ENCODE measurements at regions not wholly inside any gene's neighbourhood (a gene's known extent, or its start where the extent isn't known, plus 50 kb on each side); places are given as distances from the start of the nearest gene placed in this dataset.

DNA sequence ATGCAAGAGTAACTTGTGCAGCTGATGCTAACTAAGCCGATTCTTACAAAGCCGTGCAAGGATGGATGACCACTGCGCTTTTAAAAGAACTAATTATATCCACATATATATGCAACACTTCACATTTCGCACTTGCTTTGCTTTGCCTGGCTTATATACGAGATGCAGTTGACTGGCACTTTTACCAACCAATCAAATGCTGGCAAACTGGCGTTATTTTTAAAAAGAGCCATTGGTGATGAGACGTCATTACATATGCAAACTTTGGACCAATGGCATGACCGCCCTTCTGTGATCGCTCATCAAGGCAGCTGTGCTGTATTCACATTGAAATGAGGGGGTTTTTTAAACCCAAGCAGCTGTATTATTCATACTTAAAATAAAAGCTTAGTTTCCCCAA lies 1147.7 kb upstream of the WWC1 start:
- DNase-seq (ENCODE audit: low spot score), result no peak

DNA sequence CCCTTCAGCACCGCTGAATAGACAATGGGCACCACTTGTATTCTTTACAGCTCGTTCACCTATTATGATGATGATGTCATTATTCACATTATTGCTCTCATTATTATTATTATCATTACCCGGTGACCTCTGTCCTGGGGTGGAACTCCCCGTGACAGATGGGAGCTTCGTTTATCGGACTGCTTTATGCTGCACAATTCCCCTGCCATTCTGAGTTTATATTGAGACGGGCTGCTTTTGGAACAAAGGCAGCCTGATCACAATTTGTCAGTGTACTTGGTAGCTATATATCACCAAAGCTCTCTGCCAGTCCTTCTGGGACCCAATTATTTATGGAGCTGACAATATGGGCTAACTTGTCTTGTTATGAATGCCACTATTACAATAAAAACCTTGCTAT lies 1145.6 kb upstream of the WWC1 start:
- DNase-seq (ENCODE audit: low spot score), result no peak

DNA sequence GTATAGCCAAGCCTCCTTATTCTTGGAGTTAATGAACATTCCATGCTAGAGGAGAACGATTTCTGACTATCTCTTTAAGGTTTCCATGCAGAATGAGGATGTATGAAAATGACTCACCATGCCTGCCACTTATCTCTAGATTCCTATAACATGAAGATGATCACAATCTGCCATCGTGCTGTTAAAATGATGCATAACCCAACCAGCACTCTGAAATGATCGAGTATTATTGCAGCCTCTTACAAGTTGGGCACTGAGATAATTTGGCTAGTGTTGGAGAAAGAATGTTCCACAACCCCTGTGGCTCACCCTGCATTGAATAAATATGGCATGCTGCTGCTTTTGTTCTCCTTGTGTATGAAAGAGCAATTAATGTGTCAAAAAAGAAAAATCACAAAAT lies 1143.6 kb upstream of the WWC1 start:
- no peak for DNase-seq (ENCODE audit: low spot score)

DNA sequence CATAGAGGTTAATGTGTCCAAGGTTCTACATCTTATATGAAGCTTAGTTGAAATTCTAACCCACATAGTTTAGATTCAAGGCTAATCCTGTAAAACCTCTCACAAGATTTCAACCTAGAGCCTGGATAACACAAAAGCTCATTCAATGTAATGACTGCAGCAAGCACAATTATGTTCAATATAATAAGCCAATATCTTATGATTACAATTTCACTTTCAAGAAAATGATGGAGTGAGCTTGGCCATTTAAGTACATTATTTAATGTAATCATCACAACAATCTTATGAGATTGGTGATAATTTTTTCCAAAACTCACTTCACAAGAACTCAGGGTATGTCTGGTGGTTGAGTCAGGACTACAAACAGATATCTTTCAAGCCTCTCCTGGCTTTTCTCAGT lies 1140.8 kb upstream of the WWC1 start:
- DNase-seq (ENCODE audit: low spot score), result no peak

DNA sequence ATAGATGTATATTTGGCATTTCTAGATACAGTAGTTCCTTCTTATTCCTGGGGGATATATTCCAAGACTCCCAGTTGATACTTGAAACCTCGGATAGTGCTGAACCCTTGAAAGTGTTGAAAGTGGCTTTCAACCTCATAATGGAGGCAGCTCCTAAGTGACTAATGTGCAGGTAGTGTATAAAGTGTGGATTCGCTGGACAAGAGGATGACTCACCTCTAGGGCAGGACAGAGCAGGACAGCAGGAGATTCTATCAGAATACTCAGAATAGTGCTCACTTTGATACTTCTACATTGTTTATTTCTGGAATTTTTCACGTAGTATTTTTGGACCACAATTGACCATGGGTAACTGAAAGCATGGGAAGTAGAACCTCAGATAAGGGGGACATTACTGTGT lies 1138.9 kb upstream of the WWC1 start:
- no peak for DNase-seq (ENCODE audit: low spot score)

DNA sequence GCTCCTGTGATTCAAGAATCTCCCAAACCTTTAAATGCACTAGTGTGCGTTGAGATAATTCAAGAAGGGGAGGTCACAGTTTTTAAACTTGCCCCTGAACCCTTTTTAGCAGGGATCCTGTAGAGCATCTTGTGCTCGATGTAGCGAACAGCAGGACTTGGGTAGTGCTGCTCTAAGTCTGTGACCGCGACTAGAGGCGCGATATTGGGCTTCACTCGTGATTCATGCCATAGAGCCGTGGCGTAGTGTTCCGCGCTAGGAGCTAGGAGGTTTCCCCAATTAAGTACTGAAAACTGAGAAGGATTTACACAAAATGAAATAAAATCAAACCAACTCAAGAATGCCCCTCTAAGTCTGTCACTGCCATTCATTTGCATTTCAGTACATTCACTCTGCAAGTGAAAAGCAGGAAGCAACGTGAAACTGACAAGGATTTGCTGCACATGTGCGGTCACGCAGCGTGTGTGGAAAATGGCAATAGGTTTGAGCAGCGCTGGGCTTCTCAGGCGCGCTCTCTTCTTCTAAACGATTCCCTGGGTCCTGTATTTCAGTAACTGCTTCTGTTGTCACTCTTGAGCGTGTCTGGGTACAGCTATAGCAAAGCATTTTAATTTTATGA lies 1135.9 kb upstream of the WWC1 start:
- no peak for DNase-seq (ENCODE audit: low spot score)

DNA sequence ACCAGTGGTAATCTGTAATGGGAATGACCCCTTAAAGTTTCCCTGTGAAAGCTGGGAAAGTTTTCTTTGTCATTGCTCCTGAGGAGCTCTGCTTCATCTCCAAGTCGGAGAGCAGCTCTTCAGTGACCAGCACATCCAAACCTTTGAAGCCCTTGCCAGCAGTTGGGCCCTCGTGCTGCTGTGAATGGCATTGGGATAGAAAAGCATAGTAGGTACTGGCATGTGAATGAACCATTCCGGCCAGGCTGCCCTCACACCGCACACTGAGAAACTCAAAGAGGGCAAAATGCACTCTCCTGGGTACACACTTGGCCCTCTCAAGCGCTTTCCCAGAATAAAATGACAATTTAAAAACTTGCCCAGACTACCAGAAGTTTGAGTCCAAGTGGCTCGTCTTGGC lies 1135.0 kb upstream of the WWC1 start:
- DNase-seq (ENCODE audit: low spot score), result no peak

DNA sequence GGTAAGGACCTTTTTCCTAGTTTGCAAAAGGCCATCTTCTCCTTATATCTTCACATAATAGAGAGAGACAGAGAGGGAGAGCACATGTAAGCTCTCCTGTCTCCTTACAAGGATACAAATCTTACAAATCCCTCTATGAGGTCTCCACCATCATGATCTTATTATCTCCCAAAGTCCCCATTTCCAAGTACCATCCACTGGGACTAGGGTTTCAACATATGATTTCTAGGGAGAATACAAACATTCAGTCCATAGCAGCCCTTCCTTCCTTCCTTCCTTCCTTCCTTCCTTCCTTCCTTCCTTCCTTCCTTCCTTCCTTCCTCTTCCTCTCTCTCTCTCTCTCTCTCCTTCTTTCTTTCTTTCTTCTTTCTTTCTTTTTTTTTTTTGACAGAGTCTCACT lies 1132.9 kb upstream of the WWC1 start:
- no peak for DNase-seq (ENCODE audit: low spot score)

DNA sequence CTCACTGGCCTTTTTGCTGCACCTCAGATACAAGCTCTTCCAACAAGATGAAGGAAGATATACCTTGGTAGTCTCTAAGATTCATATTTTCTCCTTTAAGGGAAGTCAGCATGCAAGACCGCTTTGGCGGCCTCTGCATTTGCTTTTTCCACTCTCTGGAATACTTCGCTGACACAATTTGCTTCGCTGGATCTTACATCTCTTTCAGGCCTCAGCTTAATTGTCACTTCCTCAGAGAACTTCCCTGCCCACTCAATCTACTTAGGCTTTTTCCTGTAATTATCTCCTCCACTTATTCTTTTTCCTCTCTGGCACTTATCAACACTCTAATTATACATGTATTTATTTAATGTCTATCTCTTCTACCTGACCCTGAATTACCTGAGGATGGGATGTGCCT lies 1131.1 kb upstream of the WWC1 start:
- DNase-seq (ENCODE audit: low spot score), result no peak

DNA sequence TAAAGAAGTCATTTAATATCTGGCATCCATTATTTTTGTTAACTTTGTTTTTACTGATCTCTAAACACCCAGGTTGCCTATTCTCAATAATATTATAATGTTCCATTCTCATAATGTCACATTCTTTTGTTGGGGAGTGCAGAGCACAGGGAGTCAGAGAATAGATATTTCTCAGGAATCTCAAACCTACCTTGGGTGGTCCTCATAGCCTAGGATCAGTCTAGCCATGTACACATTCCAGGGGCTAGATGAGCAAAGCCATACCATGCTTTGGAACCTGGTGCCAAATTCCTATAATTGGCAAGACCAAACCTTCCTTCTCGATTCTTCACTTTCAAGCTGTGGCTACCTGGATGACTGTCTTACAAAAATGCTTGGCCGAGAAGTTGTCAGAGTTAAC lies 1124.7 kb upstream of the WWC1 start:
- no peak for DNase-seq (ENCODE audit: low spot score)

DNA sequence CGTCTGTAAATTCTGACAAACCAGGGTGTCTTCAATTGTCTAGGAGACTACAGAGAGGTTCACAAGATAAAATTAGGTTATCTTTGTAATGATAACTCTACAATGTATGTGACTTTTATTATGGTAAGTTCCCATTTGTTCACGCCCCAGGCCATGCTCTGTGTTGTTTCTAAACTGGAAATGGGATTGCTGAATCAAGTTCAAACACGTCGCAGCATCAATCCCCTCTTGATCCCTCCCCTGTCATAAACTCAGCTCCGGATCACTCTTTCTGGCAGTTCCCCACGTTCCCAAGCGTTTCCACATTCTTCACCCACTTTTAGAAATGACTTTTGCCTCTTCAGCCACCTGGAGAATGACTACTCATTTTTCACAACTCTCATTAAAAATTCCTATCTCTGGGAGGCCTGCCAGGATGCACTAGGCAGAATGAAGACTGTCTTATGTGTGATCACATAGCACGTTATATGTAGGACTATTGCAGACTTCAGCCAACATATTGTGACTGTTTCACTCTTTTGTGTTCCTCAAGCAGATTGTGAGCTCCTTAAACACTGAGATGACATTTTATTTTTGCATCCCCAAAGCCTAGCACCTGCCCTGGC lies 1124.2 kb upstream of the WWC1 start:
- DNase-seq (ENCODE audit: low spot score), result no peak

DNA sequence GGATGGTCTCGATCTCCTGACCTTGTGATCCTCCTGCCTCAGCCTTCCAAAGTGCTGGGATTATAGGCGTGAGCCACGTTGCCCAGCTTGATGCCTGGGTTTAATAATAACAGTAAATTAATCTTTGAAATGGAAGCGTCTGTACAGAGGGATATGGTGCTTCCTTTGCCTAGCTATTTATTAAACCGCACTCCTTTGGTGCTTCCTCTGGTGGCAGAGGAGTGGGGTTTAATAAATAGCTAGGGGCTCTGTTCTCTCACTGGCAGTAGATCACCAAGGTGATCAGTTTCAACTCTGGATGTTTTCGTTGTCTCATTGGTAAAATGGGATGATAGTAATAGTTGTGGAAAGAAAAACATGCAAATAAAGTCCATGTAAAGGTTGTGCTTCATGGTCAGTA lies 1122.5 kb upstream of the WWC1 start:
- no peak for DNase-seq (ENCODE audit: low spot score)

DNA sequence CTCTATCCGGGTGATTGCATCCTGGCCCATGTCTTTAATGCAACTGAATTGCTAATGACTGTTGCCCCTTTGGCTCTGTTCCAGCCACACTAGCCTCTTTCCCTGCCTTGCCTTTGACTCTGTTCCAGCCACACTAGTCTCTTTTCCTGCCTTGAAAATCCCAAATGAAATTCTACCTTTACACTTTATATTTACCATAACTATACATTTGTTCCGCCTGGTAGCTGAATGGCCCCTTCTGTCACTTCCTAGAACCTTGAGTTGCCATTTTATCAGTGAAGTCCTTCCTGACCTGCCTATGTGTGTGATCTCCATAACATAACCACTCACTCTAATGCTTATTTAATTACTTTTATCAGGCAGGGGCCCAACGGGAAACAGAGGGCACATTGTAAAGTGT lies 1120.4 kb upstream of the WWC1 start:
- no peak for DNase-seq (ENCODE audit: low spot score)

DNA sequence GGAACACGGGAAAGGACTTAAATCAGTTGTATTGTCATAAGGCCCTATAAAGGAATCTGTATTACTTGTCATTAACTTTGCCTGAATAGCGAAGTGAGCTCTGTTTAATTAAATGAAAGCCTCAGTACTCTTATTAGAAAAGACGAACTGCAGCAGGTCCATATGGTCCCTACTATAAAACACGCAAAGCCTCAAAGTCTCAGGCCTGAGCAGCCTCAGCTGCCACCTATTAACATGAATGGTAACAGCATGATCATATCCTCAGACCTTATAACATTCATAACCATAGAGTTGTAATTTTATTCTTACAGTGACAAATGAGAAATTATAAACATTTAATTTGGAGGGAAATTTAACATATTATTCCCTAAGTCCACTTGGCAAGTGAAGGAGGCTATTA lies 1113.7 kb upstream of the WWC1 start:
- DNase-seq (ENCODE audit: low spot score), result no peak

DNA sequence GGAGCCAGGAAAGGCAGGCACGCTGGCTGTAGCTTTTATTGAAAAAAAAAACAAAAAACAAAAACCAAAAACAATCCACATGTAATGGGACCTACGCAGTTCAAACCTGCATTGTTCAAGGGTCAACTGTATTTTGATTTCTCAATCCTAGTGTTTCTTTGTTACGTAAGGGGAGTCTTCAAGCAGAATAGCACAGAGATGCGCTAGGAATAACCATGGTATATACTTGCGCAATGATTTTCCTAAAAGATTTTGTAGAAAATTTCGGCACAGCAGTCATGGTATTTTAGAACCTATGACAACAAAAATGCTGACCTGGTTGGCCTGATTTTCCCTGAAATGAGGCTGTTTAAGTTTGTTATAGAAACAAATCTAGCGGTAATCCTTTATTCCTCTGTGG lies 1110.5 kb upstream of the WWC1 start:
- no peak for DNase-seq (ENCODE audit: low spot score)

DNA sequence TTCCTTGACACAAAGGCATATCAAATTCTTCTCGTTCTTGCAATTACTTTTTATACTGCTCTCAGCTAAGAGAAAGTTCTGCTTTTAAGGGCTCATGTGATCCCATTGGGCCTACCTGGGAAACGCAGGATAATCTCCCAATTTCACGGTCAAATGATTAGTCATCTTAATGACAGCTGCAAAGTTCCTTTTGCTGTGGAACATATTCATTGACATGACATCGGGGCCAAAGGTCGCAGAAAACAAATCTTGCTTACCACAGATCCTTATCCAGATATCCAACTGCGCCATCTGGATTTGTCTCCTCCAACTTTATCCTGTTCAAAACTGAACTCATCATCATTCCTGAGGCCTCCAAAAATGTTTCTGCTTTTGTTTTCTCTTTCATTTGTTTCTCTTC lies 1085.6 kb upstream of the WWC1 start:
- DNase-seq (ENCODE audit: low spot score), result no peak

DNA sequence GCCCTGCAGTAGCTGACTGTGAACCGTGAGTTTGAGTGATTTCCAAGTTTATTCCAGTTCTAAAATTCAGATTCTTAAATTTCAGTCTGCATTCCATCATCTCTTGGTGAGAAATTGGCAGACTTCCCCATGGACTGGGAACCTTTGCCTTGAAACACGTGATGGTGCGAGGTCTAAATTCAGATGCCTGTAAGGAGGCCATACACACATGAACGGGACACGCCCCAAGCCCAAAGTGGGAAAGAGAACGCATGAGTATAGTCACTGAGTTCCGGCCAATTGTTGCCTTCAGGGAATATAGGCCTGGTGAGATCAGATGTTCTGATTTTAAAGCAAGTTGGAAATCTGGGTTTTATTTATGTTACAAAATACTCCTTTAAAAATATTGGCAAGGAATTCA lies 1084.4 kb upstream of the WWC1 start:
- peak; percentile 13 for DNase-seq (ENCODE audit: low spot score)

DNA sequence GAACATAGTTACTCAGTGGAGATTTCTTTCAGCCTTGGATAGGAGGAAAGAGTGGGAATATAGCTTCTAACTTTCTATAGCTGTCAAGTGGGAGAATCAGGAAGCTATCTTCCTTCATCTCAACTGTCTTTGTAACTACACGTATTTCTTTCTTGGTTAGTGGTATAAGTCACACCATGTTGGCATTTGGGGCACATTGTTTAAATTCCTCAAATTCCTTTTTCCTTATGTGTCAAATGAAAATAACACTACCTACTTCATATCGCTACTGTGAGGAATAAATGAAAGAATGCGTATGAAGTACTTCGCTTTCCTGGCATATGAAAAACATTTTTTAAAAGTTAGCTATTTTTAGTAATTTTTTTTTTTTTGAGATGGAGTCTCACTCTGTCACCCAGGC lies 1082.5 kb upstream of the WWC1 start:
- DNase-seq (ENCODE audit: low spot score), result peak; percentile 5

DNA sequence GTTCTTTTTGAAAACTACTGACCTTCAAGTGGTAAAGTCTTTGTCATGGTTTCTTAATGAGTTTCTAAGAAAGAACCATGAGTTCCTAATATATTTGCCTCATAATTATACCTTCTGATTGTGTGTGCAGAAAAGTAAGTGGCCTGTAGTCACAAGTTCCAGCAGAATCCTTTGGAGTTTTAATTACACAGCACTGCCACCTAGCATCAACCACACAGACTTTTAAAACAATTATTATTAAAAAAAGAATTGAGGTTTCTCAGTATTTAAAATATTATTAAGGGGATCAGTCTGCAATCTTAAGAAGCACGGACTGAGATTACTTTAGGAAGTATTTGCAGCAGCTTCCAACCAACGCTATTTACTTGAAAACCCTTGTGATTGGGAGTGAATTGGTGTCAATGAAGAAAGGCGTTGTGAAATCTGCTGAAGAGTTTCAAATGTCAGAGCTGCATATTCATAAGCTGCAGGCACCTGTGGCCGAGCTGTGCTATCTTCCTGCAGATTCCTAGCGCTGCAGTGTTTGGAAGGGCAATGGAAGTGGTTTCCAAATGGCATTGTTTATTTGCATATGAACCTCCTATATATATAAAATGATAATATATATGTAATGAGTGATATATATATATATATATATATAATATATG lies 1074.2 kb upstream of the WWC1 start:
- DNase-seq (ENCODE audit: low spot score), result no peak

DNA sequence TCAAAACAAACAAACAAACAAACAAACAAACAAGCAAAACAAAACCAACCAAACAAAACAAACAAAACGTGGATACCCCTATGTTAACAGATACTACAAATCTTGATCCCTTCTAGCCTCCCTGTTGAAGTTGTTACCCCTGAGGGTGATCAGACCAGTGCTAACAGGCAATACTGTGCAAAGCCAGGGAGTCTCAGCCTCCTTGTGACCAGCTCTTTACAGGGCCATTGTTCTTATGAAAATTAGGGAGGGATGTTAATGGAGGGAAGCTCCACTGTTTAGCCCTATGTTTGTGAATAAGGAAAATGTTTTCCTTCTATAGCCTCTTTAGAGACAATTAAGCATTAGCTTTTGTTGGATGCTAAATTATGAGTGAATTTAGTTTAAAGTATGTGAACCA lies 1072.1 kb upstream of the WWC1 start:
- no peak for DNase-seq (ENCODE audit: low spot score)

DNA sequence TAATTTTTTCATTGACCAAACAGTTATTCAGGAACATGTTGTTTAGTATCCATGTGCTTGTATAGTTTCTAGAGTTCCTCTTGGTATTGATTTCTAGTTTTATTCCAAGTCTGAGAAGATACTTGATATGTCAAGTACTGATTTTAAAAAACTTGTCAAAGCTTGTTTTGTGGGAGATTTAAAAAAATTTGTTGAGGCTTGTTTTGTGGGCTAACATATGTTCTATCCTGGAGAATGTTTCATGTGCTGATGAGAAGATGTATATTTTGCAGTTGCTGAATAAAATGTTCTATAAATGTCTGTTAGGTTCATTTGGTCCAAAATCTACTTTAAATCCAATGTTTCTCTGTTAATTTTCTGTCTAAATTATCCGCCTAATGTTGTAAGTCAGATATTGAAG lies 1065.1 kb upstream of the WWC1 start:
- no peak for DNase-seq (ENCODE audit: low spot score)

DNA sequence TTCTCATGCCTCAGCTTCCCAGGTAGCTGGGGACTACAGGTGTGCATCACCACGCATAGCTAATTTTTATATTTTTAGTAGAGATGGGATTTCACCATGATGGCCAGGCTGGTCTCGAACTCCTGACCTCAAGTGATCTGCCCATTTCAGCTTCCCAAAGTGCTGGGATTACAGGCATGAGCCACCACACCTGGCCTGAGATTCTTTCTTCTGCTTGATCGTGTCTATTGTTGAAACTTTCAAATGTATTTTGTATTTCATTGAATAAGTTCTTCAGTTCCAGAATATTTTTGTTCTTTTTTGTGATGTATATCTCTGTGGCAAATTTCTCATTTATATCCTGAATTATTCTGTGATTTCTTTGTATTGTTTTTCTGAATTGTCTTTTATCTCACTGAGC lies 1063.3 kb upstream of the WWC1 start:
- no peak for DNase-seq (ENCODE audit: low spot score)

DNA sequence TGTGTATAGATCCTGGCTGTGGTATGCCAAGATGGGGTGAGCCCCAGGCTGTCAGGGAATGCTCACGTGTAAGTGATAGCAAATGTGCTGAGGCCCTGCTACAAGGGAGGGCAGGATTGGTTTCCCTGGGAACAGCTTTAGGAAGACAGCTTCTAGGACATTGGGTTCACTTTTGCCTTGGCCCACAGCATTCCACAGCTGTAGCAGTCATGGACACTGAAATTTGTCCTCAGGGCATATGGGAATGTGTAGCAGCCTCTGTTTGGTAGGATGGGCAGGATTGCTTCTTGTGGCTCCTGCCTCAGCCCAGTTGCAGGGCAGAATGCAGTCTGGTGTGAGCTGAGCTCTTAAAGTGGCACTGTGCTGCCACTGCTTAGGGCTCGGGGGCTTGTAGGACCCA lies 1061.7 kb upstream of the WWC1 start:
- DNase-seq (ENCODE audit: low spot score), result no peak

DNA sequence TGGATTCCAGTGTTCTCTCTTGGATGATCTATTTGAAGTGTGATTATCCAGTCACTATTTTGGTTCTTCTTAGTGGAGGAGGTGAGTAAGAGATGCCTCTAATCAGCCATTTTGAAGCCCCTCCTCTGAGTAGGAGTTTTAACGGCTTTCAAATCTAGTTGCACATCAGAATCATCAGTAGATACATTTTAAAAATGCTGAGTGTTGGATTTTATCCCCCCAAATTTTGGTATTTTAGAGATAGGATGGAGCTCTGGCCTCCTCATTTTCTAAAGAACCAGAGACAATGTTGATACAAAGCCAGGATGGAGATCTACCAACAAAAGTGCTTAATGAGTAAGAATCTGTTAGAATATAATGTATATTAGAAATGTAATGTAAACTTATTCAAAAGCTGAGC lies 1061.0 kb upstream of the WWC1 start:
- DNase-seq (ENCODE audit: low spot score), result no peak

Data from GM03348 (cell line).